ENCODE measurements at regions not wholly inside any gene's neighbourhood (a gene's known extent, or its start where the extent isn't known, plus 50 kb on each side); places are given as distances from the start of the nearest gene placed in this dataset.

- H3K4me1 ChIP-seq (ENCODE audit: control insufficient read depth, insufficient read depth, low read length) = no peaks in the 10 kb centered on the region
- H3K36me3 ChIP-seq (ENCODE audit: control insufficient read depth in 2 of 2, insufficient read depth in 1 of 2, low read length in 2 of 2) = no peaks in the 10 kb centered on the region
- POLR2A ChIA-PET = no interaction called here
- no peaks in the 10 kb centered on the region for H3K9me3 ChIP-seq (ENCODE audit: control insufficient read depth, insufficient read depth, low read depth, low read length)
- TF ChIP-seq MYNN (tag by site-specific recombination; IDR thresholded peaks at IDR 0.05; ENCODE audit: borderline replicate concordance) (no peak), ZNF837 (tag by site-specific recombination; IDR thresholded peaks at IDR 0.05) (no peak), ZNF76 (tag by site-specific recombination; IDR thresholded peaks at IDR 0.05; ENCODE audit: borderline replicate concordance, low read depth) (no peak), ZNF175 (tag by site-specific recombination; IDR thresholded peaks at IDR 0.05) (no peak)
- CTCF ChIA-PET = no interaction called here
- H3K27ac ChIP-seq (ENCODE audit: extremely low read depth, low read depth, low read length) = no peak overlapping the region
- no peak overlapping the region for H3K4me3 ChIP-seq (ENCODE audit: low read depth, low read length)
Observed at GRCh38 chr13:34762312-34762711, 179.8 kb upstream of the NBEA start.

- no peaks in the 10 kb centered on the region for H3K4me1 ChIP-seq (ENCODE audit: control insufficient read depth, insufficient read depth, low read length)
- H3K36me3 ChIP-seq (ENCODE audit: control insufficient read depth in 2 of 2, insufficient read depth in 1 of 2, low read length in 2 of 2) = no peaks in the 10 kb centered on the region
- no peaks in the 10 kb centered on the region for H3K9me3 ChIP-seq (ENCODE audit: control insufficient read depth, insufficient read depth, low read depth, low read length)
- CTCF ChIA-PET = no interaction called here
- POLR2A ChIA-PET = no interaction called here
- no peak overlapping the region for H3K27ac ChIP-seq (ENCODE audit: extremely low read depth, low read depth, low read length)
- TF ChIP-seq ZNF501 (tag by site-specific recombination; IDR thresholded peaks at IDR 0.05) = no peak
- TF ChIP-seq WT1 (tag by site-specific recombination; IDR thresholded peaks at IDR 0.05) = no peak
- no peak for TF ChIP-seq ZNF777 (tag by site-specific recombination; IDR thresholded peaks at IDR 0.05; ENCODE audit: borderline replicate concordance)
- no peak for TF ChIP-seq ZNF449 (tag by site-specific recombination; IDR thresholded peaks at IDR 0.05)
- no peak for TF ChIP-seq FEZF1 (tag by site-specific recombination; IDR thresholded peaks at IDR 0.05)
- H3K4me3 ChIP-seq (ENCODE audit: low read depth, low read length) = no peak overlapping the region
Observed at GRCh38 chr13:34764246-34764645, 177.8 kb upstream of the NBEA start.

GRCh38 chr13:34765446-34766180, 176.5 kb upstream of the NBEA start:
- H3K4me1 ChIP-seq (ENCODE audit: control insufficient read depth, insufficient read depth, low read length) = no peaks in the 10 kb centered on the region
- ChIA-PET POLR2A (no interaction called here), CTCF (no interaction called here)
- no peak overlapping the region for H3K4me3 ChIP-seq (ENCODE audit: low read depth, low read length)
- H3K27ac ChIP-seq (ENCODE audit: extremely low read depth, low read depth, low read length) = no peak overlapping the region
- no peaks in the 10 kb centered on the region for H3K9me3 ChIP-seq (ENCODE audit: control insufficient read depth, insufficient read depth, low read depth, low read length)
- no peaks in the 10 kb centered on the region for H3K36me3 ChIP-seq (ENCODE audit: control insufficient read depth in 2 of 2, insufficient read depth in 1 of 2, low read length in 2 of 2)
- no peak for TF ChIP-seq ZEB2 (tag by site-specific recombination; IDR thresholded peaks at IDR 0.05)
- TF ChIP-seq TRIM28 (IDR thresholded peaks at IDR 0.05; ENCODE audit: borderline replicate concordance, low read length) = no peak
- TF ChIP-seq ZBTB1 (tag by site-specific recombination; IDR thresholded peaks at IDR 0.05) = no peak
- TF ChIP-seq KLF16 (tag by site-specific recombination; IDR thresholded peaks at IDR 0.05) = no peak
- no peak for TF ChIP-seq KLF1 (tag by site-specific recombination; IDR thresholded peaks at IDR 0.05)
- TF ChIP-seq ZNF670 (tag by site-specific recombination; IDR thresholded peaks at IDR 0.05; ENCODE audit: low read depth) = no peak
- no peak for TF ChIP-seq ZBTB26 (tag by site-specific recombination; optimal IDR thresholded peaks at IDR 0.05)
- no peak for TF ChIP-seq ZSCAN16 (tag by site-specific recombination; IDR thresholded peaks at IDR 0.05)
- no peak for TF ChIP-seq HIC1 (tag by site-specific recombination; IDR thresholded peaks at IDR 0.05)
- TF ChIP-seq ZNF571 (tag by site-specific recombination; IDR thresholded peaks at IDR 0.05) = no peak
- no peak for TF ChIP-seq MYNN (tag by site-specific recombination; IDR thresholded peaks at IDR 0.05; ENCODE audit: borderline replicate concordance)
- TF ChIP-seq ZFP3 (tag by site-specific recombination; IDR thresholded peaks at IDR 0.05; ENCODE audit: low read depth) = no peak
- no peak for TF ChIP-seq ZNF223 (tag by site-specific recombination; IDR thresholded peaks at IDR 0.05)
- TF ChIP-seq ZNF555 (tag by site-specific recombination; conservative IDR thresholded peaks at IDR 0.05) = no peak
- TF ChIP-seq ZNF335 (tag by site-specific recombination; conservative IDR thresholded peaks at IDR 0.05) = no peak
- no peak for TF ChIP-seq ZNF146 (tag by site-specific recombination; IDR thresholded peaks at IDR 0.05)
